ENCODE measurements at regions not wholly inside any gene's neighbourhood (a gene's known extent, or its start where the extent isn't known, plus 50 kb on each side); places are given as distances from the start of the nearest gene placed in this dataset.

DNA sequence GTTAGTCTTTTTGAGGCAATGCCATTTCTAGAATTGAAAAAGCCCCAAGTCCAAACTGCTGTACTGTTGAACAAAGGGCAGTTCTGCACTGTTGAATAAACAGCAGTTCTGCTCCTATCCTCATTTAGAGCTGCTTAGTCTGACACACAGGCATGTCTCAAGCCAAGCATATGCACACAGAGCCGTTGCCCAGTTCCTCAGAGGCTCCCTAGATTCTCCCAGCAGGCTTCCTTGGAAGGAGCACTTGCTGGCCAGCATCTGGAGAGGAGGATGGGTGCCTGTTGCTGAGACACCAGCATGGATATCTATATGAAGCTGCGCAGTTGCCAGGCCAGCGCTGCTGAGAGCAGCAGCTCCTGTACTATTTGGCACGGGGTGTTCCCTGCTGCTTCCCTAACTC is 138.3 kb upstream of the USP38 start:
- ATAC-seq (ENCODE audit: poor library complexity) (no peak), DNase-seq (no peak)
- intact Hi-C loops (cut with DNase I), result no loop called here

DNA sequence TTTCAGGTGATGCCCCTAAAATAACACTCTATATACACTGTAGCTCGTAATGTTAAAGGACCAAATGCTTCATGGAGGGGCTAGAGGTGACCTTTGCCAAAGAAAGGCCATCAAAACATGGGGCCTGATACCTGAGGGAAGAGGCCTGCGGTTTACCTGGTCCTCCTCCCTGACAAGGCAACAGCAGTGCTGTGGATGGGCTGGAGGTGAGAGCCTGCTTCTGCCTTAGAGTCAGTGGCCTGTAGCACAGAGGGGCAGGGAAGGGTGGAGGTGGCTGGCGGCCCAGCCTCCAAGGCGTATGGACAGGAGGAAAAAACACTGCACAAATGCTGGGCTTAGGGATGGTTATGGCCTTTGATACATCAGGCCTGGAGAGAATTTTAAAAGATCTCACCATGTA is 137.8 kb upstream of the USP38 start:
- intact Hi-C loops (cut with DNase I), result no loop called here
- ATAC-seq (ENCODE audit: poor library complexity), result no peak

DNA sequence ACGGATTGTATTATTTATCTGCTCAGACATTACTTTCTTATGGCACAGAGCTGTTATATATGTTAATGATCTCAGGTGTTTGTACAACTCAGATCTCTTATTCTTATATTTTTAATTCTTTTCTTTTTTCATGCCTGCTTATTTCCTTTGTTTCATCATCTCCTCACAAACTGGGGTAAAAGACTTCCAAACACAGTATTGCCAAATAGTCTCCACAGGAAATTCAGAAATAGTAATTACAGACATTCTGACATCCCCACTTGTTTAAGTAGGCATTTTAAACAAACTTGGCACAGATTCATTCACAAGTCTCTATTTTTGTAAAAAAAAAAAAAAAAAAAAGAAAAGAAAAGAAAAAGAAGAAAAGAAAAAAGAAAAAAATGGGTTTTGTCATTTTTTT is 129.7 kb upstream of the USP38 start:
- no peak for ATAC-seq (ENCODE audit: poor library complexity)
- no peak for DNase-seq
- intact Hi-C loops (cut with DNase I), result no loop called here

More for the DNA sequence above, 137.8 kb upstream of the USP38 start:
- no peak for DNase-seq

DNA sequence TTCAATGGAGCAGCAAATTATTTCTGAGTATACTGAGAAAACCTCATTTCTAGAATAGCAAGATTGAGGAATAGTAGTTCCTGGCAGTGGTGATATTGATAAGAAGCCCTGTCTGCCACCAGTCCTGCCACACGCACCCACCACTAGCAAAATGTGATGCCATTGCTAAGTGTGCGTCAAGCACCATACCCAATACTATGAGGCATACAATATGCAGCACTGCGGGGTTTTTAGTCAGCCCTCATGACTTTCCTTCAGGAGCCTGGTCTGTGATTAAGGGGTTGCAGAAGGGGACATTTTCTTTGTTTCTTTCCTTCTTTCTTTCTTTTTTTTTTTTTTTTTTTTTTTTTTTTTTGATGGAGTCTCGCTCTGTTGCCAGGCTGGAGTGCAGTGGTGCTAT is 128.7 kb upstream of the USP38 start:
- ATAC-seq (ENCODE audit: poor library complexity) (no peak), DNase-seq (no peak)
- intact Hi-C loops (cut with DNase I), result no loop called here

DNA sequence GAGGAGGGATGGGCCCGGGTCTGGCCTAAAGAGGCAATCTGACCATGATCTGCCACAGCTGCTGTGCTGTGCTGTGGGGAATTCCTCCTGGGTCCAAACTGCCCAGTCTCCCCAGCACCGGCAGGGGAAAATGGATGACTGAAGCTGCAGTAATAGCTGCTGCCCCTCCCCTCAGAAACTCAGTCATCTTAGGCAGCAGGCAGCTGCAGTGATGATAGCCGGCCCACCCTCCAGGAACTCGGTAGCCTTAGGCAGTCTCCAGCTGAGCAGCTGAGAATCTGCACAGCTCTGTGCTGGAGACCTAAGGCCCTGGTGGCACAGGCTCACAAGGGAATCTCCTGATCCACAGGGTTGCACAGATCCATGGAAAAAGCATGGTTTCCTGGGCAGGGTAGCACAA is 113.4 kb upstream of the USP38 start:
- intact Hi-C loops (cut with DNase I), result no loop called here
- ATAC-seq (ENCODE audit: poor library complexity) (no peak), DNase-seq (no peak)

DNA sequence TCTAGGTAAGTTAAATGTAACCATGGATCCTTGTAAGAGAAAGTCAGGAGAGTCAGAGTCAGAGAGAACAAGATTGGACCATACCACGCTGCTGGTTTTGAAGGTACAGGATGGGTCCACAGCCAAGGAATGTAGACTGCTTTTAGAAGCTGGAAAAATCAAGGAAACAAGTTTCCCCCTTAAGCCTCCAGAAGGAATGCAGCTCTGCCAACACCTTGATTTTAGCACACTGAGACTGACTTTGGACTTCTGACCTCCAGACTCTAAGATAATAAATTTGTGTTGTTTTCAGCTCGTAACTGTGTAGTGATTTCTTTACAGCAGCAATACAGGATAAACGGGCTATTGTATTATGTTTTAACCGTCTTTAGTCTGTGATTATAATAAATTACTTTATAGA is 108.0 kb upstream of the USP38 start:
- no peak for DNase-seq
- intact Hi-C loops (cut with DNase I), result no loop called here
- no peak for ATAC-seq (ENCODE audit: poor library complexity)

DNA sequence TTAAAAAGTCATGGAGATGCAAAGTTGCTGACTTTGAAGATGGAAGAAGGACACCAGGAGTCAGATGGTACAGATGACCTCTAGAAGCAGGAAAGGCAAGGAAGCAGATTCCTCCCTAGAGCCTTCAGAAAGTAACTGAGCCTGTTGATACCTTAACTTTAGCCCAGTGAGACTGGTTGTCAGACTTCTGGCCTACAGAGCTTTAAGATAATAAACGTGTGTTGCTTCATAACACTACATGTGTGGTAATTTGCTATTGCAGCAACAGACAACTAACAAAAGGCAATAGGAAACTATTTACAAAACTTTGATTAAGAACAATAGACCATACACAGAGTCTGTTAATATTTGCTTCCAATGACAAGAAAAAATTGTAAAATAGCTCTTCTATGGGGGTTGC is 102.0 kb upstream of the USP38 start:
- no peak for ATAC-seq (ENCODE audit: poor library complexity)
- intact Hi-C loops (cut with DNase I), result no loop called here
- DNase-seq, result no peak

DNA sequence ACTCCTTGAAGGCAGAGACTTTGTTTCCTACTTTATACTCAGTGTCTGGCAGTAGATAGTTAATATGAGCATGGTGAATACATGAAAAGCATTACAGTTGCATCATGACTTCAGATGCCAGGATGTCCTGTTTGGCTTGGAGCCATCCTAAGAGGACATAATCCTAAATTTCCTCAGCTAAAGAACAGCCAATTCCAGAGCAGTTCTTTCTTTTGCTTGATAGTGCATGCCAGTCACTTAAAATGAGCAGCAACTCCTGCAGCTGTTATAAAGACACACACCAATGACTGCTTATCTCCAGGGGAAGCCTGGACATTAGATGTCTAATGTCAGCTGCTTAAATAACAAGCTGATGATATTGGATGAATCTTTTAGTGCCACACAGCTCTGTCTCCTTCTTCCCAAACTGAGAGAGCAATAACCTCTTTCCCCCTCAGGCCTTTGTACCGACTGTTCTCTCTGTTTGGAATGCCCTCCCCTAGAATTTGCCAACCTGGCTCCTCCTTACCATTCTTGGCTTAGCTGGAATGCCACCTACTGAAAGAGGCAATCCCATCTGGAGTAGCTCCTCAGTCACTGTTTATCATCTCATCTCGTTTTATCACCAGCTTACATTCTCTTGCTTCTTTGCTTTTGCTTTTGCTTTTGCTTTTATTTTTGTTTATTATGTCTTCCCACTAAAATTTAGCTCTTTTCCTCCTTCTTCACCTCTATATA is 100.8 kb upstream of the USP38 start:
- DNase-seq (no peak), ATAC-seq (ENCODE audit: poor library complexity) (no peak)
- intact Hi-C loops (cut with DNase I), result no loop called here

DNA sequence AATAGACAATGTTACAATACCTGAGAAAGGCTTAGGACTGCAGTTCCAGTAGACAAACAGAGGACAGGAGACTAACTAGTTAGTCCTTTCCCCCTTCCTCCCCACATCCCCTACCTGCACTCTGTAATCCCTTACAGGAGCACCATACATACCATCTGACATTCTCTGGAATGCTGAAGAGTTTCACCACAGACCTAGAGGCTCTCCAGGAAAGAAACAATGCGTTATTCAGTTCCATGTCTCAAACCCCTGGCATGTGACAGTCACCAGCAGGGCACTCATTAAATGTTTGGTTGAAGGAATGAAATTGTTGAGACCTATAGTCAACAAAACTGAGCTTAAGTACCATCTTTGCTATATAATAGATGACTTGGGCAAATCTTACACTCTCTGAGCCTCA is 100.2 kb upstream of the USP38 start:
- no peak for ATAC-seq (ENCODE audit: poor library complexity)
- intact Hi-C loops (cut with DNase I), result no loop called here
- DNase-seq, result no peak

DNA sequence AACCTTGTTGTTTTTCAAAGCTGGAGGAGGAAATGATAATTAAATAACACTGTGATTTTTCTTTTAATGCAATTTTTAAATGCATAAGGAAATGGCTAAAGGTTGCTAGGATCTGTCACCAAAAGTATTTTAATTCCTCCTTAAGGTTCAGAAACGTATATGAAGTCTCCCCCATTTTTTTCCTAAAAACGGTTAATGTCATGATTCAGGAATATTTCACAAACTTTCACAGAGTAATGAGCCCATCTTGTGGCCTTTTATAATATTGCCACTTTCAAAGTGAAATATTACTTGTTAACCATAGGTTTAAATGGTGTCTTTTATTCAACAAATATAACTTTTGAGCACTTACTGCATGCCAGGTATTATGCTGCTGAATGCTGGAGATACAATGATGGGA is 99.5 kb upstream of the USP38 start:
- DNase-seq (no peak), ATAC-seq (ENCODE audit: poor library complexity) (no peak)
- intact Hi-C loops (cut with DNase I), result no loop called here

DNA sequence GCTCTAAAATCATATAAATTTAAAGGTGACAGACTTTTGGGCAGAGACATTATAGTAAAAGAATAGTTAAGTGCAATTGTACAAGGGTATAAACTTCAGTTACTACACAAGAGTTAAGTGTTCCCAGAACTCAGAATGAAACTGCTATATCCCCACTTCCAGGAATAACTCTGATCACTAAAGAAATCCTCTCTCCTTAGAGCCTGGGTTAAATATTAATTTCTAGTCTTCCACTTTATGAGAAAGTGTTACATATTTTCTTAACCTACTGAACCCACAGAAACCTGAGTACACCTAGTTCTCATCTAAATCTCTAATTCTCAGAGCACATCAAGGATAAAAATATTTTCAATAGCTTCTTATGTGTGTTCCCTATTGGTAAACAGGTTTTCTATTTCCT is 99.1 kb upstream of the USP38 start:
- ATAC-seq (ENCODE audit: poor library complexity), result no peak
- intact Hi-C loops (cut with DNase I), result no loop called here
- DNase-seq, result no peak

DNA sequence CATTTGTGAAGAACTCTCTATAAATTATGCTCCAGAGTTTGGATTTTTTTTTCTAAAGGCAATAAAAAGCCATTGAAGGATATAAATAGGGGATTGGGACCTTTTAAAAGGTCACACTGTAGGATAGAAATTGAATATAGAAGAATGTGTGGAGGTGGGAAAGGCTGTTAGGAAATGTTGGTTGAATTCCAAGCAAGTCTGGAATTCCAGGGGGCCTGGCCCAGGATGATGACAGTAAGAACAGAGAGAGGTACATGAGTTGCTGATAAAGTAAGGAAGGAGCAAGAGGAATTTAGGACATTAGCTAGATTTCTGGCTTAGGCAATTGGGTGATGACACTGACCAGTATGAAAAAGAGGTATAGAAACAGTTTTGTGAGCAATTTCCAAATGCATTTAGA is 95.4 kb upstream of the USP38 start:
- no peak for DNase-seq
- intact Hi-C loops (cut with DNase I), result no loop called here
- ATAC-seq (ENCODE audit: poor library complexity), result no peak

DNA sequence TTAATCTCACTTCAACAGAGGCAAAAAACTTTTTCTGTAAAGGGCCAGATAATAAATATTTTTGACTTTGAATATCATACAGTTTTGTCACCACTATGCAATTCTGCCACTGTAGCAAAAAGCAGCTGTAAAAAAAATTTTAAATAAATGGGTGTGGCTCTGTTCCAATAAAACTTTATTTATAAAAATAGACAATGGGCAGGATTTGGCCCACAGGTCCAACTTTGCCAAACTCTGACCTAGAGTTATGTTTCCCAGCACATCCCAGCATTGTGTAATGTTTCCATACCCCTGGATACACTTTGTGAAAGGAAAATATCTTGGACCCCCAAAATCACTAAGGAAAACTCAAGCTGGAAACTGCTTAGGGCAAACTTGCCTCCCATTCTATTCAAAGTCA is 94.9 kb upstream of the USP38 start:
- no peak for ATAC-seq (ENCODE audit: poor library complexity)
- no peak for DNase-seq
- intact Hi-C loops (cut with DNase I), result no loop called here

DNA sequence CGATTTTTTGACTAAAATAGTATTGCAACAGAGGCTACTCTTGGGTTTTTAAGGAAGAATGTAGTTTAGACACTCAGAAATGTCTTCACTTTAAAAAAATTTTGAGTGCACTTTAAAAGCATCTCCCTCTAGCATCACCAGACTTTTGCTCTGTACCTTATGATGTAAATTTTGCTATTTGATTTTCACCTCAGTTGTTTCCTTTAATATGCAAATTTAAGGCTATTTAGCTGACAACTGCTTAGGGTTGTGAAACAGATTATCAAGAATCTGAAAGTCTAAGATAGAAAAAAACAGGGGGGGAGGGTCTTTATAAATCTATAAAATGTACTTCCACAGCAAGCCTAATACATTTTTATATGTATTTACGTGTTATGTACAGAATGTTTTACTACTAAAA is 92.9 kb upstream of the USP38 start:
- DNase-seq (no peak), ATAC-seq (ENCODE audit: poor library complexity) (no peak)
- intact Hi-C loops (cut with DNase I), result no loop called here

DNA sequence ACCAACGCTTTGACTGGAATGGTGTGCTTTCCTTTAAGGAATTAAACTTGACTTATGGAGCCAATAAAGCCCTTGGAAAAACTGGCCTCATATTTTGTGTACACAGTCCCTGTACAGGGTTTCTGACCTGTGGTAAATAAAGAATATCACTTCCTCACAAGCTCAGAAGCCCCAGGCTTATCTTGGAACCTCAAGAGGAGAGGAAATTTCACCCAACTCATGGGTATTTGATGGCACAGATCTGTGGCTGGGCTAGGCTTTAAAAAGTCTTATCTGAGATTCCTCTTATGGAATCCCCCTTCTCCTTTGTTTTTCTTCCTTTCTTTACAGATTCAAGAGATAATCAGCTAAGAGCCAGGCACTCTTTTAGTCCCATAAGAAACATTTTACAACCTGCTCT is 89.3 kb upstream of the USP38 start:
- intact Hi-C loops (cut with DNase I), result no loop called here
- ATAC-seq (ENCODE audit: poor library complexity), result no peak
- no peak for DNase-seq

DNA sequence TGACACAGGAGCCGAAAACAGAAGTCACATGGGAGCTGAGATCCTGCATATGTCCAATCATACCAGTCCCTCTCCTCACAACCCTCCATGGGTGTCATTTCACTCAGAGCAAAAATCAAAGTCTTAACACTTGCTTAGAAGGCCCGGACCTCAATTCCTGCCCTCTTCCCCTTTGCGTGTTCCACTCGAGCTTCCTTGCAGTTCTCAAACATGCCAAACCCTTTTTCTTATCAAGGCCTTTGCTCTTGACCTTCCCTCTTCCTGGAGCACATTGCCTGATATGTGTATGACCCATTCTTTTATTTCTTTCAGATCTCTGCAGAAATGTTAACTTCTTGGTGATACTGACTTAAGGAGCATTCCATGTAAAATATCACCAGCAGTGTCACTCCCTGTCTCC is 87.0 kb upstream of the USP38 start:
- ATAC-seq (ENCODE audit: poor library complexity) (no peak), DNase-seq (no peak)

DNA sequence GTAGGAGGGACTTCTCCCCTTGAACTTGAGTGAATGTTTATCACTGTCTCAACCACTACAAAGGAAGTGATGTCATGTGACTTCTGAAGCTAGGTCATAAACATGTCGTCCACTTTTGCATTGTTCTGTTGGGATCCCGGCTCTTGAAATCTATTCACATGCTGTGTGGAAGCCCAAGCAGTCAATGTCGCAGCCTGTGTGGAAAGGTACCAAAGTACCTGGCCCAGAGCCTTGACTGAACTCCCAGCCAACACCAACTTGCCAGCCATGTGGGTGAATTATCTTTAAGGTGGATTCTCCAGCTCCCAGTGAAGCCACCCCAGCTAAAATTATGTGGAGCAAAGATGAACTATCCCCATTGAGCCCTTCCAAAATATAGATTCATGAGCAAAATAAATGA is 85.0 kb upstream of the USP38 start:
- intact Hi-C loops (cut with DNase I), result no loop called here
- no peak for DNase-seq
- ATAC-seq (ENCODE audit: poor library complexity), result peak; percentile 75

More for the DNA sequence above, 87.0 kb upstream of the USP38 start:
- intact Hi-C loops (cut with DNase I), result no loop called here

DNA sequence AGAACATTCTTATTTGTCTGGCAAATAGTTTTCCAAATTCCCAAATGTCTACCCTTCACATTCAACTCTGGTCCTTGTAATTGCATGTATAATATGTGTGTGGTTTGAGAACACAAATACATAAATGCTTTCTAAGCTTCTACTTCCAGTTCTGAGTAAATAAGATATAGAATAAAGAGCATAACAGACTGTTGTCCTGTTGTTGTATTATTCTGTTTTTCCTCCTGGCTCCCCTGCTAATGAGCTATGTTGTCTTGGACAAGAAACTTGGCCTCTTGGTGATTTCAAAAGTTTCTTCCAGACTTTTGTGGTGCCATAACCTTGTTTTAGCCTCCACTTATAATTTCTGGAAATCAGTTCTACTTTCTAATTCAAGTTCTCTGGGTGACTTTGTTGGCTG is 75.3 kb upstream of the USP38 start:
- DNase-seq (no peak), ATAC-seq (ENCODE audit: poor library complexity) (no peak)
- intact Hi-C loops (cut with DNase I), result no loop called here

DNA sequence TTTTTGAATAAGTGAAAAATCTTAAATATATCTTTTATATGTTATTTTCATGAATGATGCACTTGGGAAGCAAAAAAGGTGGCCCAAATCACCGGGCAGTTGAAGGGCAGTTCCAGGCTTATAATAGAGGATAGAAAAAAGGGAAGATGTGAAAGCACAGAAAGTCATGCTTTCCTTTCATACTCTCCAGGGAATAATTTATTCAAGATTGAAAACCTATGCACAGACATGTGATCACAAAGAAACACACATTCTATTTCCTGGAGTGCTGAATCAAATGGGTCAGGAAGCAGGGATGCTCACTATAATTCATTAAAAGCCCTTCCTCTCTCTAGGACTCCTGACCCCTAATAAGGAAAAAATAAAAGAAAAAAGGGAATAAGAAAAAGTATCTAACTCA is 66.1 kb upstream of the USP38 start:
- ATAC-seq (ENCODE audit: poor library complexity) (no peak), DNase-seq (no peak)
- intact Hi-C loops (cut with DNase I), result no loop called here

DNA sequence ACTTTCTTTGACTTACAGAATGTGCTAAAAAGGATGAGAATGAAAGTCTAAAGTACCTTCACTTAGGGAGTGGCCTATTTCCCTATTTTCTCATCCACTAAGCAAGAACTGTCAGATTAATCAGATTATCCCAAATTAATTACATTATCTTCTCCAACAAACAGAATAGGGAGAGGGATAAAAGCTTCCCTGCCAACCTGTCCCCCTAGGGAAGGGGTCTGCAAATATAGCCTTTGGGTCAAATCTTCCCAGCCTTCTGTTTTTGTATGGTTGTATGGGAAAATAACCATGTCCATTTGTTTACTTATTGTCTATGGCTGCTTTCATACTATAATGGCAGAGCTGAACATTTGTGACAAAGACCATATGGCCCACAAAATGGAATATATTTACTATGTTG is 57.1 kb upstream of the USP38 start:
- ATAC-seq (ENCODE audit: poor library complexity) (no peak), DNase-seq (no peak)
- intact Hi-C loops (cut with DNase I), result no loop called here

DNA sequence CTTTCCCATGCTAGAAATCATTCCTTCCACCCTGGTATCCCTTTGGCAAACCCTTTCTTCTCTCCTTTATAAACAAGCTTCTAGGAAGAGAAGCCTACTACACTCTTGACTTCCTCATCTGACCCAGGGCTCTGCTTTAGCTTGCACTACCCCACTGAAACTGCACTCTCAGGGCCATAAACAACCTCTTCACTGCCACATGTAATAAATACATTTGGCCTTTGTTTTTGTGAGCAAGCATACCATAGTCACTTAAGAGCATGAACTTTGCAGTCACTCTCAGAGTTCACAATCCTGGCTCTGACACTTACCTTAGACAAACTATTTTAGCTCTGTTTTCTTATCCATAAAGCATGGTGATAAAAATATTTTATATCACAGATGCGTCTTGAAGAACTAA is 50.7 kb upstream of the USP38 start:
- ATAC-seq (ENCODE audit: poor library complexity) (no peak), DNase-seq (no peak)
- intact Hi-C loops (cut with DNase I), result no loop called here
